GM12874 (cell line): ENCODE measurements at regions not wholly inside any gene's neighbourhood (a gene's known extent, or its start where the extent isn't known, plus 50 kb on each side); places are given as distances from the start of the nearest gene placed in this dataset.

Source experiments
- CTCF ChIP-seq: IDR thresholded peaks from 2 replicates; pipeline ENCODE4 v1.5.1; 2011; ENCODE audit warnings: low read depth, mild to moderate bottlenecking, control low read depth, low read length, moderate library complexity; ENCODE audit not compliant: insufficient read depth

- no peak for TF ChIP-seq CTCF
Observed at GRCh38 chr20:52921340-52921739, 50.8 kb upstream of the TSHZ2 start.

DNA sequence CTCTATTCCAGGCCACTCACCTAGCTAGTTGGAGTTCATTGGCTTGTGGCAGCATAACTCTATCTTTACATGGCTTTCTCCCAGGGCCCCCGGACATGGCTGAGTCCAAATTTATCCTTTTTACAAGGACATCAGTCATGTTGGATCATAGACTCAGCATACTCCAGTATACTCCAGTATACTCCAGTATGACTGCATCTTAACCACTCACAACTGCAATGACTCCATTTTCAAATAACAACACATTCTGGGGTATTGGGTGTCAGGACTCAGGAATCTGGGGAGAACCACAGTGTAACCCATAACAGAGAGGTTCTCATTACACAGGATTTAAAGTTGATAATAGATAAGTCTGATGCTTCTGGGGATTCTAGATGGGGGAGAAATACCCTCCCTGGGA lies 53.8 kb upstream of the TSHZ2 start:
- TF ChIP-seq CTCF = no peak

DNA sequence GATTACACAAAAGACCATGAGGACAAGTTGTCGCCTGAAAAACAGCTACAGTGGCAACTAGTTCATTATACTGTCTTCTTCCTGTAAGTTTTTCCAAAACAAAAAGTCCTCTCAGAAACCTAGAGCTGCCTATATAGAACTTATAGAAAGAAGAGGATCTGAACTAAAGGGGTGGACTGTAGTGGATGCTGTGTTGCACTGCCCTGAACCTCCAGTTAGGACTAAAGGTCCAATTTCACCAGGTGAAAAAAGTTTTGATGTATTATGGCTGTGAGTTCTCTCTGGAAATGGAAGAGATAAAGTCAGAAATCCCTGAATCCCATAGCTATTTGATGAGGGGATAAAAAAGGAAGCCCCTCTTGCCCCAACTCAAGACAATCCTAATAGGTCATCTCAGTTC lies 56.6 kb upstream of the TSHZ2 start:
- no peak for TF ChIP-seq CTCF

- TF ChIP-seq CTCF = no peak
Observed at GRCh38 chr20:52914870-52915269, 57.3 kb upstream of the TSHZ2 start.

- TF ChIP-seq CTCF = no peak
Observed at GRCh38 chr20:52913650-52914387, 58.3 kb upstream of the TSHZ2 start.

GRCh38 chr20:52905241-52905994 lies 66.7 kb upstream of the TSHZ2 start:
- no peak for TF ChIP-seq CTCF

DNA sequence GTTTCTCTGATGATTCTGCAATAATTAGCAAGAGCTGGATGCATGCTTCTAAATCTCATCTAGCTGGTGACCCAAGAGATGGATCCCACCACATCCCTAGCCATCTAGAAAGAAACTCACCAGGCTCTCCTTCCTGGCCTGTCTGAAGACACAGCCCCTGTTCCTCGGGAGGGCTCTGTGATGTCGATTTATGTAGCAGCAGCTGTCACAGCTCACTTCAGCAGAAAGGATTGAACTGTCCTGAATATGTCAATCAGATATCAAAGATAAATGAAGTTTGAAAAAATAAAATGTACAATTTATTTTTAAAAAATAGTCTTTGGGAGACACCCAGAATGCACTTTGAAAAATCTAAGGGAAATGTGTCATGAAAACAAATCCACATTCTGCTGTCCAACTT lies 67.3 kb upstream of the TSHZ2 start:
- no peak for TF ChIP-seq CTCF
